H1 (cell line): ENCODE measurements at regions not wholly inside any gene's neighbourhood (a gene's known extent, or its start where the extent isn't known, plus 50 kb on each side); places are given as distances from the start of the nearest gene placed in this dataset.

Experiments
- E2F6 ChIP-seq: IDR thresholded peaks from 2 replicates; pipeline ENCODE4 v1.6.1; 2012; ENCODE audit warnings: inconsistent platforms

DNA sequence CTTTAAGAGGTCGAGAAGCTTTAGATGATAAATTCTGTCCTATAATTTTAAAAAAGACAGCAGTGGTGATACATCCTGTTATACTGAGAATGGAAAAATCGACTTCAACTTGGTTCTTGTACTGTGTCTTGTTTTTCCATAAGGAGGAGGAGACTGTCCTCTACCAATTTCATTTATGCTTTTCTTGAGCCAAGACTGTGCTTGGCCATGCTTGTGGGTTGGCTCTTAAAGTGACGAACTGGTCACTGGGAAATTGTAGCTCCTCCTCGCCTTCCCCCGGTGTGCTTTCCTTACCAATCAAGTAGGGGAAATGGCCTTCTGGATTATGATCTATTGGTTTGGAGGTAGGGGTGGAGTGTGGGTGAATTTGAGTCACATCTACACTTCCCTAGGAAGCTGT is 67.1 kb upstream of the HSPB3 start (continued):
- no peak for TF ChIP-seq E2F6
